ENCODE measurements at regions not wholly inside any gene's neighbourhood (a gene's known extent, or its start where the extent isn't known, plus 50 kb on each side); places are given as distances from the start of the nearest gene placed in this dataset.
"Not testable (repeated sequence)": the region's sequence is repeated elsewhere in the genome, so short reads cannot be mapped to it uniquely, and the experiment has no call there.

- DNase-seq, result no peak
These were observed 93.9 kb downstream of the DACT1 start for GRCh38 chr14:58731465-58732293.

GRCh38 chr14:58732387-58732786, 94.6 kb downstream of the DACT1 start:
- no peak for DNase-seq

- DNase-seq, result no peak
These were observed 95.9 kb downstream of the DACT1 start for GRCh38 chr14:58733451-58734208.

- DNase-seq, result no peak
These were observed 97.8 kb downstream of the DACT1 start for GRCh38 chr14:58735596-58735995.

- no peak for DNase-seq
These were observed 98.8 kb downstream of the DACT1 start for GRCh38 chr14:58736606-58737005.

GRCh38 chr14:58737511-58737910, 99.7 kb downstream of the DACT1 start:
- DNase-seq, result peak in 1 of 2 experiments; percentile 53

GRCh38 chr14:58738189-58738836, 100.6 kb downstream of the DACT1 start:
- DNase-seq, result peak in 1 of 2 experiments; percentile 11

- DNase-seq, result no peak
These were observed 101.1 kb downstream of the DACT1 start for GRCh38 chr14:58738876-58739275.

GRCh38 chr14:58739674-58740073, 101.9 kb downstream of the DACT1 start:
- DNase-seq, result no peak

- no peak for DNase-seq
These were observed 102.7 kb downstream of the DACT1 start for GRCh38 chr14:58740379-58740935.

- no peak for DNase-seq
These were observed 107.1 kb downstream of the DACT1 start for GRCh38 chr14:58744801-58745394.

- no peak for DNase-seq
These were observed 108.5 kb downstream of the DACT1 start for GRCh38 chr14:58746261-58746660.

GRCh38 chr14:58746701-58747100, 108.9 kb downstream of the DACT1 start:
- DNase-seq, result no peak

GRCh38 chr14:58747181-58747580, 109.4 kb downstream of the DACT1 start:
- DNase-seq, result no peak

GRCh38 chr14:58748251-58748650, 110.5 kb downstream of the DACT1 start:
- not testable (repeated sequence) for DNase-seq

- DNase-seq, result no peak
These were observed 111.4 kb downstream of the DACT1 start for GRCh38 chr14:58749066-58749669.

GRCh38 chr14:58750321-58751269, 112.8 kb downstream of the DACT1 start:
- no peak for DNase-seq

- no peak for DNase-seq
These were observed 114.0 kb downstream of the DACT1 start for GRCh38 chr14:58751788-58752187.

- DNase-seq, result no peak
These were observed 114.5 kb downstream of the DACT1 start for GRCh38 chr14:58752289-58752688.

GRCh38 chr14:58752771-58753201, 115.0 kb downstream of the DACT1 start:
- no peak for DNase-seq

Data from NCI-H2081 (cell line).